IMR-90 (cell line): ENCODE measurements at regions not wholly inside any gene's neighbourhood (a gene's known extent, or its start where the extent isn't known, plus 50 kb on each side); places are given as distances from the start of the nearest gene placed in this dataset.

Source experiments
- ATAC-seq: fragments of 200-7000 bp; cut with Tn5 transposase; 2 replicates; pipeline ENCODE4 v1.9.1; 2020; ENCODE audit warnings: low read depth, mild to moderate bottlenecking, moderate library complexity
- BruUV-seq: library from RNA; stranded (reverse); fragments of 400-500 nt; replicated peaks from 2 replicates; lab custom pipeline; 2021; lab: Mats Ljungman, UMichigan
- CTCF ChIA-PET: fragments of 300-600 bp; formaldehyde crosslinking; extraction: SDS; loops from one replicate; lab custom pipeline; 2021; ENCODE audit warnings: antibody characterized with exemption; lab: Yijun Ruan, JAX
- POLR2A ChIA-PET: fragments of 300-600 bp; sonication (Branson Sonifier 250); formaldehyde crosslinking; loops from one replicate; lab custom pipeline; 2022; ENCODE audit warnings: antibody characterized with exemption; ENCODE audit not compliant: unreplicated experiment; lab: Charles Lee
- DNase-seq: peaks from one replicate; pipeline ENCODE4 v3.0.0; 2013
- H2AFZ ChIP-seq: replicated peaks from 2 replicates; pipeline ENCODE3; 2013; ENCODE audit warnings: low read length, mild to moderate bottlenecking; ENCODE audit not compliant: poor library complexity
- H2AK5ac ChIP-seq: 2 replicates; pipeline ENCODE4 v1.6.1; 2013; ENCODE audit warnings: low read depth, low read length, inconsistent platforms
- H2AK9ac ChIP-seq: replicated peaks from 2 replicates; pipeline ENCODE3; 2013; ENCODE audit warnings: mild to moderate bottlenecking, low read depth, low read length, moderate library complexity; ENCODE audit not compliant: poor library complexity
- H2BK120ac ChIP-seq: 2 replicates; pipeline ENCODE4 v1.6.1; 2013; ENCODE audit warnings: low read depth, low read length, inconsistent platforms
- H2BK15ac ChIP-seq: 3 replicates; pipeline ENCODE4 v1.6.1; 2013; ENCODE audit warnings: low read depth, low read length, inconsistent platforms
- H2BK20ac ChIP-seq: 2 replicates; pipeline ENCODE4 v1.6.1; 2013; ENCODE audit warnings: low read depth, mild to moderate bottlenecking, inconsistent platforms, low read length, moderate library complexity
- H2BK5ac ChIP-seq: 2 replicates; pipeline ENCODE4 v1.6.1; 2013; ENCODE audit warnings: mild to moderate bottlenecking, low read depth, low read length, inconsistent platforms; ENCODE audit not compliant: poor library complexity, severe bottlenecking
- H3K14ac ChIP-seq: replicated peaks from 2 replicates; pipeline ENCODE4 v1.6.1; 2013; ENCODE audit warnings: low read depth, low read length, inconsistent platforms
- H3K18ac ChIP-seq: 2 replicates; pipeline ENCODE4 v1.6.1; 2013; ENCODE audit warnings: low read depth, low read length, control low read depth
- H3K23ac ChIP-seq: 2 replicates; pipeline ENCODE4 v1.6.1; 2013; ENCODE audit warnings: low read depth, low read length, inconsistent platforms
- H3K27ac ChIP-seq: 2 replicates; pipeline ENCODE4 v1.5.1; 2013; ENCODE audit warnings: mild to moderate bottlenecking, control low read depth, low read length; ENCODE audit not compliant: insufficient read depth
- H3K27me3 ChIP-seq: 2 replicates; pipeline ENCODE4 v1.6.1; 2013; ENCODE audit warnings: low read length; ENCODE audit not compliant: control insufficient read depth, insufficient read depth
- H3K36me3 ChIP-seq: 2 replicates; pipeline ENCODE4 v1.6.1; 2013; ENCODE audit warnings: low read length, mixed read lengths; ENCODE audit not compliant: control insufficient read depth, insufficient read depth
- H3K4ac ChIP-seq: 2 replicates; pipeline ENCODE4 v1.6.1; 2013; ENCODE audit warnings: low read depth, low read length, inconsistent platforms
- H3K4me1 ChIP-seq: 2 replicates; pipeline ENCODE4 v1.6.1; 2013; ENCODE audit warnings: low read length, mixed read lengths; ENCODE audit not compliant: control insufficient read depth, insufficient read depth
- H3K4me2 ChIP-seq: 2 replicates; pipeline ENCODE4 v1.6.1; 2013; ENCODE audit warnings: low read depth, mild to moderate bottlenecking, control low read depth, low read length, moderate library complexity
- H3K4me3 ChIP-seq: 2 replicates; pipeline ENCODE4 v1.5.1; 2013; ENCODE audit warnings: low read depth, mild to moderate bottlenecking, control low read depth, low read length, moderate library complexity; ENCODE audit not compliant: insufficient read depth
- H3K56ac ChIP-seq: 2 replicates; pipeline ENCODE4 v1.6.1; 2013; ENCODE audit warnings: low read length, inconsistent platforms; ENCODE audit not compliant: insufficient read depth; ENCODE audit errors: extremely low read depth
- H3K79me1 ChIP-seq, 2 experiments: 2 replicates each; pipeline ENCODE4 v1.6.1; 2013; ENCODE audit warnings: low read length in 2 of 2, inconsistent platforms in 1 of 2, low read depth in 1 of 2
- H3K9ac ChIP-seq: 2 replicates; pipeline ENCODE4 v1.6.1; 2013; ENCODE audit warnings: low read depth, low read length, control low read depth
- H3K9me1 ChIP-seq: 2 replicates; pipeline ENCODE4 v1.6.1; 2013; ENCODE audit warnings: low read length, inconsistent platforms; ENCODE audit not compliant: insufficient read depth
- H3K9me3 ChIP-seq: 2 replicates; pipeline ENCODE4 v1.6.1; 2013; ENCODE audit warnings: low read length; ENCODE audit not compliant: control insufficient read depth, insufficient read depth
- H4K20me1 ChIP-seq: 2 replicates; pipeline ENCODE4 v1.6.1; 2013; ENCODE audit warnings: low read length, inconsistent platforms; ENCODE audit not compliant: insufficient read depth
- H4K5ac ChIP-seq: 2 replicates; pipeline ENCODE4 v1.6.1; 2013; ENCODE audit warnings: mild to moderate bottlenecking, low read depth, low read length, control low read depth
- H4K8ac ChIP-seq, 2 experiments: 2 replicates each; pipeline ENCODE4 v1.6.1; 2013; ENCODE audit warnings: low read depth in 2 of 2, low read length in 2 of 2, control low read depth in 1 of 2, inconsistent platforms in 1 of 2
- H4K91ac ChIP-seq: 2 replicates; pipeline ENCODE4 v1.6.1; 2013; ENCODE audit warnings: low read depth, low read length, inconsistent platforms; ENCODE audit not compliant: insufficient read depth
- CEBPB ChIP-seq: IDR thresholded peaks from 2 replicates; pipeline ENCODE4 v1.6.1; 2012; ENCODE audit warnings: low read depth, low read length, improper control_type of control experiment
- WGBS, 2 experiments: methylation state at CpG; one replicate each; pipeline versions ENCODE4 v1.1.5 to v1.1.7; 2013; ENCODE audit warnings: missing lambda C conversion rate in 2 of 2; ENCODE audit not compliant: insufficient read length in 1 of 2; ENCODE audit errors: extremely low coverage in 2 of 2; 5-methylcytosine and 5-hydroxymethylcytosine counted together
- dilution Hi-C: fragments of 300-500 bp; cut with HindIII; formaldehyde crosslinking; loops from one replicate; pipeline ENCODE4 v1.14.3; 2018; ENCODE audit warnings: low sequenced_read_pairs; ENCODE audit not compliant: unreplicated experiment
- in situ Hi-C: fragments of 300-500 bp; cut with MboI; formaldehyde crosslinking; loops from 3 replicates; pipeline ENCODE4 v1.14.3; 2019; ENCODE audit warnings: low sequenced_read_pairs, inconsistent platforms, mixed read lengths
- intact Hi-C: fragments of 100-400 bp; cut with micrococcal nuclease; formaldehyde crosslinking; loops from 2 replicates; pipeline ENCODE4 v1.10.0; 2022

DNA sequence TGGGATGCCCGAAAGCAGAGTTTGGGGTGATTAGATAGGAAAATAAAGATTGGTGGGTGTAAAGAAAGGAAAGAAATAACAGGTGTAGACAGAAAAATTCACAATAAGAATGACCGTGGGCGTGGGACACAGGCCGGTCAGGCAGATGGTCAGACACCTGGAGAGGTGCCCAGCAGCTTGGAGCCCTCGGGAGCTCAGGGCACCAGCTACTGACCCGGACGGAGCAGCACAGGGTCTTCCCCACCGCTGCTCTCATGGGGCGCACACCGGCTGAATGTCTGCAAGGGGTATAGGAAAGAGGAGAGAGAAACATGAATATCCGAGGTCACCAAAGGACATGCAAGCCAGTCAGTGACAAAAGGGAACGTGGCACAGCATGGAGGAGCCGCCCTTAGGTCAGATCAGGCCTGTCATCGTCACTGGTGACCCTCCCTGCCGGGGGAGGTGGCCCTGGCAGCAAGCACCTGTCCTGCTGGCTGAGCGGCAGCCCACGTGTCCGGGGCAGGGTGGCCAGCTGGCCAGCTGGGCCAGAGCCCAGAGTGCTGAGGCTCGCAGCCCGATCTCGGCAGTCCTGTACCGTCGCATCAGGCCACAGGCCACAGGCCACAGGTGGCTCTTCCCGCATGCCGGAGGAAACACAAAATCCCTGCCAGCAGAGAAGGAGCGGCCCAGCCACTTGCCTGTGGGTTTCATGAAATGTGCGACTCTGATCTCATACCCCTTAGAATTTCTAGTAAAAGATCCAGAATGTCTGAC, 112.0 kb upstream of the NDUFV2 start:
- intact Hi-C loops = loop anchor here (10.0 kb wide), 1 partner anchor 154 kb away; no protein-coding TSS in a partner anchor

More for the DNA sequence above, 112.0 kb upstream of the NDUFV2 start:
- Histone ChIP-seq H2AK9ac (no peak overlapping the region), H3K36me3 (no peaks in the 10 kb centered on the region), H2BK120ac (peak overlapping the region; percentile 95), H3K9me3 (no peaks in the 10 kb centered on the region), H3K79me1 (no peaks in the 10 kb centered on the region), H2BK20ac (peak overlapping the region; percentile 92), H2BK5ac (peak overlapping the region; percentile 66), H4K5ac (peak overlapping the region; percentile 76), H4K8ac (peak overlapping the region; percentile 63 to 77; a peak in 3 of 4 replicates), H4K20me1 (no peaks in the 10 kb centered on the region), H3K18ac (peak overlapping the region; percentile 81), H3K9ac (no peak overlapping the region), H4K91ac (peak overlapping the region; percentile 87), H3K4me2 (no peak overlapping the region), H2AK5ac (peak overlapping the region; percentile 98), H3K4ac (peak overlapping the region; percentile 69), H3K56ac (peak overlapping the region; percentile 56; the same call in 1 of the 2 replicates), H3K14ac (peak overlapping the region; percentile 83), H3K4me1 (peaks cover 14% of the 10 kb centered on the region), H2AFZ (no peak overlapping the region), H2BK15ac (peak overlapping the region; percentile 92; the same call in 2 of the 3 replicates), H3K23ac (peak overlapping the region; percentile 54; the same call in 1 of the 2 replicates), H3K9me1 (no peaks in the 10 kb centered on the region), H3K4me3 (no peak overlapping the region), H3K27ac (peak overlapping the region; percentile 41), H3K27me3 (no peaks in the 10 kb centered on the region)
- no TSS peak for BruUV-seq
- in situ Hi-C loops (no loop called here), dilution Hi-C loops (loop anchor here (25.0 kb wide), 1 partner anchor 303 kb away; no protein-coding TSS in a partner anchor)
- no peak for TF ChIP-seq CEBPB
- ChIA-PET POLR2A (no interaction called here), CTCF (interaction anchor here (0.6 kb wide), 1 partner anchor 57 kb away, joined by 4 read pairs; no protein-coding TSS in a partner anchor)
- no peak for ATAC-seq
- WGBS, 2 experiments = 81 to 100% methylated on average over 1 to 18 of the region's 27 CpGs
- DNase-seq = no peak
